NCI-H345 treated with DMSO at 0.1 percent for 48 hours (cell line): ENCODE measurements at regions not wholly inside any gene's neighbourhood (a gene's known extent, or its start where the extent isn't known, plus 50 kb on each side); places are given as distances from the start of the nearest gene placed in this dataset.

Experiments
- DNase-seq: peaks from one replicate; lab custom pipeline; 2025; ENCODE audit not compliant: unreplicated experiment; lab: John Stamatoyannopoulos, UW

GRCh38 chr21:40976198-40977109 is 129.5 kb upstream of the DSCAM start:
- DNase-seq = no peak

GRCh38 chr21:40985370-40985769 is 138.4 kb upstream of the DSCAM start:
- DNase-seq = no peak

- DNase-seq = no peak
These were observed 143.4 kb upstream of the DSCAM start for GRCh38 chr21:40990366-40990765.

- no peak for DNase-seq
These were observed 150.9 kb upstream of the DSCAM start for GRCh38 chr21:40997831-40998230.

DNA sequence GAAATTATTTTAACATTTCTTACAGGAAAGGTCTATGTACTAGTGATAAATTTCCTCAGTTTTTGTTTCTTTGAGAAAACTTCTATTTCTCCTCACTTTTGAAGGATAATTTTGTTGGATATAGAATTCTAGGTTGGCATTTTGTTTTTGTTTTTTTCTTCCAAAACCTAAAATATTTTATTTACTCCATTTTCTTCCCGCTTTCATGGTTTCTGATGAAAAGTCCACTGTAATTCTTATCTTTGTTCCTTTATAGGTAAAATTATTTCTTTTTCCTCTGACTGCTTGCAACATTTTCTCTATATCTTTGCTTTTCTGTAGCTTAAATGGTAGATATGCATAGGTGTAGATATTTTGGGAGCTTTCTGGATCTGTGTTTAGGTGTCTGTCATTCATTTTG is 153.9 kb upstream of the DSCAM start:
- no peak for DNase-seq

GRCh38 chr21:41006636-41007035 is 159.7 kb upstream of the DSCAM start:
- DNase-seq = no peak

GRCh38 chr21:41008351-41008750 is 159.6 kb upstream of the BACE2 start:
- no peak for DNase-seq

GRCh38 chr21:41008974-41009373 is 159.0 kb upstream of the BACE2 start:
- no peak for DNase-seq

DNA sequence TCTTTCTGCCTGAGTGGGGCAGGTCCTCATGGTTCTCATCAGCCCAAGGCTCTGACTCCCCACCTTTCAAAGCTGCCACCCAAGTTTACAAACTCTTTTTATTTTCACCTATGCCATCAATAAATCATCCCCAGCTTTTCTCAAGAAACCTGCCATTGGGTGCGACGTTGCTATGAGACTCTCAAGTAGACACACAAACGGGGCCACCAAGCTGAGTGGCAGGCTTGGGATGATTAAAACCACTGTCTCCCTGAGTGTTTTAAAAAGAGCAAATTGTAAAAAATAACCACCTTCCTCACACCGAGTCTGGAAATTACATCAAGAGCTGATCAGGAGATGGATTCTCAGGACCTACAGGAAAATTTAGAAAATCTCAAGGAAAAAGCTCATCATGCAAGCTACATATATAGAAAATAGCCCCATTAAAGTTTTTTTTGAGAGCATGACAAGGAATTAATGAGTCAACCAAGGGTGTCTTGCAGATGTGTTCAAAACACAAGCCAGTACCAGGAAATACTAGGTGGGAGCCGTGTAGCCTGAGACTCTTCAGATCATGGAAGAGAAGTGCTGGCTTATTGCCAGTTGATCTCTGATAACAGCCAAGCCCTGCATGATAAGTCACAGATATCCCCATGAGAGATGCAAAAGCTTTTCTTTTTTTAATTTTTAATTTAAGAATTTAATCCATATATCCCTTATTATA is 158.4 kb upstream of the BACE2 start:
- DNase-seq = peak; percentile 91

DNA sequence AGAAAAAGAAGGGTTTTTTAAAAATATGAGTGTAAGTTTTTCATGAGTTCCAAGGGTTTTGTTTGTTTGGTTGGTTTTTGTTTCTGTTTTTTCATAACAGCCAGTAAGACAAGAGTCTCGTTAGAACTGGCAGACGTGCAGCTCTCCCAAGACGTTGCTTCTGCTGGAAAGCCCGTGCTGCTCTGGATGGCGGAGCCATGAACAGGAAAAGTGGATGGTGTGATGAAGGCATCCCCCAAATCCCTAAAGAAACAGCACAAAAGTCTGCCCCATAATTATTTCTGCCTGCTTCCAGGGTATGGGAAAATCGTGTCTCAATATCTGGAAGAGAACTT is 157.9 kb upstream of the BACE2 start:
- no peak for DNase-seq

DNA sequence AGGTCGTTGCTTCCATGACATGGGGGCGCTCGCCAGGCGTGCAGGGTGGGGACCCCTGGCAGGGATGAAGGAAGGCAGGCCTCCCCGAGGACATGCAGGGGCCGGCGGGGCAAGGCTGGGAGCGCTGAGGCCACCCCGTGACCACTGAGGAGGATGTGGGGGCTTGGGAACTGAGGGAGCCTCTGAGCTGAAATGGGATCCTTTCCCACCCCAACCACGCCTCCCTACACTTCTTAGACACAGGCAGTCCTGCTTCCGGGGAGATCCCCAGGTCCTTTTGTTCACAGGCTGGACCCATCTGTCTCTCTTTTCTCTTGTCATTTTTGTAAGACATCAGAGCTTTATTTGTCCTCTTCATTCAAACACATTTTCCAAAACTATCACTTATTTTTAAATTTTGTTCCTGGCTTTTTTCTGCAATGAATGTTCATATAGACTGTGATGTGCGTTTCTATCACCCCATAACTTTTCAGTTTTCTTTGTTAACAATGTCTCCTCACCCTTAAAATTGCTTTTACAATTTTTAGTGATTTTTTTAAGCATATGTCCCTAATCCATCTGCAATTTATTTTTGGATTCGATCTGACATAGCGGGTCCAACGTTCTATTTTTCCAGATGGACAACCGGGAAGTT is 156.7 kb upstream of the BACE2 start:
- DNase-seq = no peak

DNA sequence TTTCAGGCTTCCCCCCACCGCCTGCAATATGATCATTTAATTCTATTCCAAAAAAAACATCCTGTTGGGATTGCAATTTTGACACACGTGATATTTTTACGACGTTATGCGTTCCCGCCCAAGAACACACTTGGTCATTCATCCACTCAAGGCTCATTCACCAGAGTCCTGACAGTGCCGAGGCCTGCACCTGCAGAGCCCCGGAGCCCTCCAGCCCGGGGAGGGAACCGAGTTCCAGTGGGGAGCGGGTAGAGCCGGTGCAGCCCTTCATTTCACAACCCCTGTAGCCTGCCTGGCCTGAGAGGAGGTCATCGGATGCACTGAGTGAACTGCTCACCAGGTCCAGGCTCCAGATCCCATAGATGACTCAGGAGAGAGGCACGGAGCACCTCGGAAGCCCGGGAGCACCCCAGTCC is 156.0 kb upstream of the BACE2 start:
- DNase-seq = no peak

GRCh38 chr21:41012425-41012824 is 155.5 kb upstream of the BACE2 start:
- DNase-seq = no peak

GRCh38 chr21:41016472-41016871 is 151.5 kb upstream of the BACE2 start:
- no peak for DNase-seq

DNA sequence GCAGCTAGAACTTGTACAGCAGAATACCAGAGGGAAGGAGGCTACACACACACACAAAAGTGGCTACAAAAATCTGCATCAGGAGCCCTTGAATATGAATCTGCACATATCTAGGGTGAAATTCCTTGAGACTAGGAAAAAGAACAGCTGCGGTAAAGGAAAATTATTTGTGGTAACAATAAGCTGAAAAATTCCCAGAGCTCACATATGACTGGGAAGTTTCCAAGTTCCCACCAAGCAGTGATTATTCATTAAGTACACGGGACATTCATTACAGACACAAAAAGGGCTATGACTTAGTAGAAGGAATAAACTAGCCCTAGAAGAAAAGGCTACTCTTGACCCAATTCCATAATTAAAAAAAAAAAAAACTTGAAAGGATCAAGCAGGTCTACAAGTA is 149.5 kb upstream of the BACE2 start:
- no peak for DNase-seq

- no peak for DNase-seq
These were observed 144.0 kb upstream of the BACE2 start for GRCh38 chr21:41023936-41024335.

GRCh38 chr21:41024341-41024740 is 143.6 kb upstream of the BACE2 start:
- no peak for DNase-seq

DNA sequence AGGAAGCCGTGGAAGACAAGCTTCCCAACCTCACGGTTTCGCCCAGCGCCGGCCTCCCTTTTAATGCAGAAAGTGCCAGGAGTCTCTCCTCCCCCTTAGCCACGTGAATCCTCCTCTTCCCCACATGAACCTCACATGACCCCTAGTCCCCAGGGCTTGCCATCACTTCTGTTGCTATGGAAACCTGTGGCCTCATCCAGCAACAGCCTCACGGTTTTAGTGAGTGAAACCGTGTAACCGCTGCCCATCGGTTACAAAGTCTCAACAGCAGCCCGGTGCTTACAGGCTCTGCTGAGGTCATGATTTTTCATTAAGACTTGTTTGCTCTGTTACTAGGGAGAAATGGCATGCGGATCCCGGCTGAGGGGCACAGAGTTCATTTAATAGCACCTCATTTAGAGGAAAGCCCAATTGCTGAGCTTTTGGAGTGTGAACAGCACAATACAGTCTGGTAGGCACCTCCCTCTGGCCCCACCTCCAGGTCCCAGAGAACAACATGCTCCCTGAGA is 143.2 kb upstream of the BACE2 start:
- no peak for DNase-seq

GRCh38 chr21:41029571-41029970 is 138.4 kb upstream of the BACE2 start:
- peak; percentile 47 for DNase-seq

GRCh38 chr21:41031701-41032220 is 136.2 kb upstream of the BACE2 start:
- no peak for DNase-seq

DNA sequence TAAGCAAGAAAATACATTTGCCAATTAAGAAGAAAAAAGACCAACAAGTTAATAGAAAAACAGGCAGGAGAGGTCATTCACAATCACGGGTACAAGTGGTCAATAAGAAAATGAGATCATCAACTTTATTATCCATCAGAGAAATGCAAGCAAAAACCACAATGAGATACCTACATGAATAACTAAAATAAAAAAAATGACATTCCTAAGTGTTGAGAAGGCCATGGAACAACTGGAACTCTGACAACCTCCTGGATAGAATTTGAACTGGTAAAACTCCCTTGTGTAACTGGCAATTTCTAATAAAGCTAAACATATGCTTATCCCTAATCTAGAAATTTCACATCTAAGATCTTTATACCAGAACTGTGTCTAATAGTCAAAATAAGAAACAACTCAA is 135.4 kb upstream of the BACE2 start:
- DNase-seq = no peak

GRCh38 chr21:41037212-41037611 is 130.7 kb upstream of the BACE2 start:
- DNase-seq = no peak
